NCI-H226 (cell line): ENCODE measurements at regions not wholly inside any gene's neighbourhood (a gene's known extent, or its start where the extent isn't known, plus 50 kb on each side); places are given as distances from the start of the nearest gene placed in this dataset.
A peak's percentile ranks its signal among the peaks of the same experiment; 100 is the strongest.

Experiments used
- DNase-seq: peaks from one replicate; pipeline ENCODE4 v3.0.0-alpha.2; 2015

GRCh38 chr13:40271931-40272775, 394.3 kb downstream of the FOXO1 start:
- DNase-seq: peak; percentile 91

GRCh38 chr13:40272776-40273139, 393.7 kb downstream of the FOXO1 start:
- no peak for DNase-seq

GRCh38 chr13:40273253-40274025, 393.0 kb downstream of the FOXO1 start:
- no peak for DNase-seq

DNA sequence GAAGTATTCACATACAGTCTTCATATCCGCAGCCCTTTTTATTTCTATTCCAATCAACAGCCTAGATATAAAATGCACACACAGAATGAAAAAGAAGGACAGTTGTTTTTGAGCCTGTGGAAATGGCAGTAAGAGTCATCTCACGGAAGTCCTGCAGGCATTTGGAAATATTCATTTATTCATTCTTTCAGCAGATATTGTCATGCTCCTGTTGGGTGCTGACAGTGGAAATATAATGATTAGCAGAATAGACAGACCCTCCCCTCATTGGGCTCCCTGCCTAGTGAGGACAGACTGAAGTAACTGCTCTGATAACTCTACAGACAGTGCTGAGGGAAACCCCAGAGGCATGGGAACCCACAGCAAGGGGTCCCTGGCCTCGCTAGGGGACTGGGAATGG, 392.3 kb downstream of the FOXO1 start:
- no peak for DNase-seq

DNA sequence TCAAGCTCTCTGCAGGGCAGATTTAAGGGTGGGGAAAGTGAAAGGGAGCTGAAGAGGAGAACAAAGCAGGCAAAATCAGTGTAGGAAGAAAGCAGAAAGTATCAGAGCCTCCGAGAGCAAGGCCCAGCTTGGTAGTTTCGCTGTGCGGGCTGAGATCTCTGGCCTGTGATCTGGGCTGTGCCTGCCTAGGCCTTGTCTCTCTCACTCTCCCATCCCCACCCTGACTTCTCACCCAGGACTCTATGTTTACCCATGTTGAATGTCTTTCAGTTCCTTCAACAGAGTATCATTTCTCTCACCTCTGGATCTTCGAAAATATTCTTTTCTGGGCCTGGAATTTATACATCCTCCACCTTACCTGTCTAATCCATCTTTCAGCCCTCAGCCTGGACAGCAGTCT, 391.3 kb downstream of the FOXO1 start:
- DNase-seq: no peak

GRCh38 chr13:40275636-40276035, 390.8 kb downstream of the FOXO1 start:
- DNase-seq: no peak

DNA sequence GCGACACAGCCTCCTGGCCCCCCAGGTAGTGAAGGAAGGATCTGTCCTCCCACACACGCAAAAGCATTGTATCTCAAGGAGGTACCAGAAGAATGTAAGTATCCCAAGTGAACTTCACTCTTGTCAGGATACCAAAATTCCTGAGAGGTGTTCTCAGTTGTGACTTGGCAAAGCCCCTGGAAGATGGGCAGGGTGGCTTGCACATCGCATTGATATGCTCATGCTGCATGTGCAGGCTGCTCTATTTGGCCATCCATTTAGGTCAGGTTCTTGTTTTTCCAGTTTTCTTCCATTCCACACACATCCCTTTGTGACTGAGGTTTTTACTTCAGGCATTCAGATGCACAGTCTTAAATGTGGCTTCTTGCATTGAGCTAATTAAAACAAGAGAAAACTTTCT, 382.8 kb downstream of the FOXO1 start:
- peak; percentile 45 for DNase-seq

- no peak for DNase-seq
Measured at GRCh38 chr13:40285634-40286033, 380.8 kb downstream of the FOXO1 start.

GRCh38 chr13:40287428-40287827, 379.0 kb downstream of the FOXO1 start:
- DNase-seq: no peak

DNA sequence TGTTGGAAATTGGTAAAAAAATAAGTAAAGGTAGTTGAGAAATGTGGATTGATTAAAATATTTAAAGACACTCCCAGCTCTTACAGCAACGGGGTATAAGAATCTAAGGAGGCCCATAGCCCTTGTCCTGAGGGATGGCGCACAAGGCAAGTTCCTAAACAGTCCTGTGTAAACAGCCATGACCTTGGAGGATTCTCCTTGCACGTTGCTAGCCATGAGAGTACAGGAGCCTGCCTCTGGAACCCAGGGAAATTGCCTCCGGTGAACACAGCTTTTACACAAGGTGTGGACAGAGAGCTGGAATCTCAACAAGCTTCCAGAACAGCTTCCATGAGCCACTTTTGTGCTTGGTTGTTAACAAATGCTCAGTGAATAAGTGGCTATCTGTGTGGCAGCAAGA, 378.2 kb downstream of the FOXO1 start:
- no peak for DNase-seq

DNA sequence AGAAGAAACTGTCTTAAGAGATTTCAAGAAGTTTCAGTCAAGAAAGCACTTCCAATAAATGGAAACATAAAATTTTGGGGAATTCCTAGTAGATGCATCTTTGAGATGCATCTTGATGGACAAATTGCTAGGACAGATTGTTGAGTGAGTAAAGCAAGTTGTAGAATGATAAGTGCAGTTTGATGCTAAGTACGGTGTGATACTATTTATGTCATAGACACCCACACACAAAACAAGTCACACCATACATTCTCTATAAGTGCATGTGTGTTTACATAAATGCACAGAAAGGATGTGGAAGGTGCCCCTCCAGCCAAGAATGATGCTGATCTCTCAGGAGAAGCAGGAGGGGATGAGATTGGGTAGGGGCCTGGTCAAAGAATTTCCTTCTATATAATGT, 375.7 kb downstream of the FOXO1 start:
- DNase-seq: no peak

DNA sequence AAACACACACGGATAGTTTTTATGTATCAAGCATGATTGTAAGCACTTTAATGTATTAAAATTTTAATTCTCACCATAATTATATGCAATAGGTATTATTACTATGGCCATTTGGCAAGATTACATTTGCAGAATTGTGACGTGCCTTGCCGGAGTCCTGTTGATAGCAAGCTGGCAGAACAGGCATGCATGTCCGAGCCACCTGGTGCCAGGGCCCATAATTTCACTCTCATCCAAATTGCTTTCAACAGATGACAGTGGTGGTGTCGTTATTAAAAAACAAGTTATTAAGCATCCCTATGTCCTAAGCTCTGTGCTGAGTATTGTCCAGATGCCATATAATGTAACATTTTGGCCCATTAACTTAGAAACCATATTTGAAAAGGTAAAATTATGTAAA, 374.3 kb downstream of the FOXO1 start:
- no peak for DNase-seq

DNA sequence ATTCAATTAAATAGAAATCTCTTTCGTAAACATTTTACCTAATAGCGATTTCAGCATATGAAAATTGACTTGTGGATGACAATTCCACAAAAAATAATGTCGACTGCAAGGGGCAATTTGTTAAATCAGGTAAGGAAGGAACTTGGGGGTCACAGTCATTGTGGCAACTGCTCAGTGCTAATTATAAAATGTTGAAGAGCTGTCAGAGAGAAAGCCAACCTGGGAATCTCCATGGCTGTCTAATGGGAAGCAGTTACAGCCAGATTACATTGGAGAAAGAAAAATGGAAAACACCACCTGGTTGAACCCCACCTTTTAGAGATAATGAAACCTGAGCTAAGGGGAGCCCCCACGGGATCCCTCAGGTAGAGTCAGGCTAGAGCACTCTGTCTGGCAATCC, 373.9 kb downstream of the FOXO1 start:
- DNase-seq: no peak

DNA sequence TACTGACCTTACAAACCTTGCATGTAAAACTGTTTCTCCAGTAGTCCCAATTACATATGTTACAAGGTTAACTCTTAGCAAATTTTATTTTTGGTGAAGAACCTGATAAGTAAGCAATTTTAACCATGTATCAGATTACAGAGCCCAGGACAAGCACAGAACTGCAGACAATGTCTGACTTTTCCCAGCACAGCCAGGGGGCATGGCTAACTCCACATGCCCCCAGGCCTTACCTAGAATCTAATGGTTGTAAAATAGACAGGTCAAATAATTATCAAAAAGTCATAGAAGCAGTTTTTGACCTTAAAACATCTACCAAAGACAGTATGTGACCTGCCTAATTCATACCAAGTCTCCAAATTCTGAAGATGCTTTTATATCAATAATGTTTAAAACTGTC, 364.1 kb downstream of the FOXO1 start:
- DNase-seq: no peak

GRCh38 chr13:40304391-40304790, 362.1 kb downstream of the FOXO1 start:
- DNase-seq: no peak

- DNase-seq: no peak
Measured at GRCh38 chr13:40306817-40307216, 359.6 kb downstream of the FOXO1 start.

DNA sequence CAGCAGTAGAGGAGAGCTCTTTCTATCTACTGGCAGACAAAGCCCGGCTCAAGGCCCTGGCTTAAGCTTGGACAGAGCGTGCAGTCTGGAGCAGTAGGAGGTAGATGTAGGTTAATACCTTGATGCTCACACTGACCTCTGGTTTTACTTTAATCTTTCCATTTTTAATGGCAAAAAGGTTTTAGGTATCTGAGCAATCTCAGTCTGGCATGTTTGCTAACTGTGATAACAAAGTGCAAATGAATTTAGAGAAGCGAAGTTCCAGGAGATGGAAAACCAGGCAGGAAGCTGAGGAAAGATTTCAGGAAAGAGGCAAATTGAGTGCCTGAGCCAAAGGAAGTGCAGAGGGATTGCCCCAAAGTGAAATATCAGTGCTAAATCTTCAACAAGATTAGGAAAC, 356.6 kb downstream of the FOXO1 start:
- DNase-seq: no peak

- no peak for DNase-seq
Measured at GRCh38 chr13:40311356-40312101, 354.9 kb downstream of the FOXO1 start.

- DNase-seq: no peak
Measured at GRCh38 chr13:40313269-40314200, 352.9 kb downstream of the FOXO1 start.

DNA sequence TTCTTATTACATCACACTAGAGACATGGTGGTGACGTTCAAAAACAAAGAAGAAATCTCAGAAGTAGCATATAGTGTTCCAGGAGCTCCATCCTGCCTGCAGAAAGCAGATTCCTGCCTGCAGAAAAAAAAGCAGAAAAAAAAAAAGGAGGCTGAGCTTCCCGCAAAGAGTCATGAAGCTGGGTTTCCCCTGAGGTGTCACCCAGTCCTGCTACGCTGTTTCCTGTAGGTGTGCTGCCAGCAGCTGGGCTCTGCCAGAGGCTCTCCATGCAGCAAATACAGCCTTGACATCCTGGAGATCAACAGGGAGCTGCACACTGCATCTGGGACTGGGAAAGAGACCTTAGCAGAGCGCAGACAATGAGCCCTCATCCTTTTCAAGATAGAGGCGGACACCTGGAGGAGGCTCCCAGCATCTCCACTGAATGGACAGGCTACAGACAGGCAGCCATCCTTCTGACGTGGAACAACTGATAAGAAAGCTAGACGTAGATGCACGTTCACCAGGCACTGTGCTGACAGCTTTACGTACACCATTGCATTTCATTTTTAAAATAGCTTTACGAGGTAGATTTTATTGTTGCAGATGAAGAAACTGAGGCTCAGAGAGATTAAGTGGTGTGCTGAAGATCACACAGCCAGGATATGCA, 350.9 kb downstream of the FOXO1 start:
- DNase-seq: no peak

GRCh38 chr13:40316301-40316700, 350.1 kb downstream of the FOXO1 start:
- no peak for DNase-seq

DNA sequence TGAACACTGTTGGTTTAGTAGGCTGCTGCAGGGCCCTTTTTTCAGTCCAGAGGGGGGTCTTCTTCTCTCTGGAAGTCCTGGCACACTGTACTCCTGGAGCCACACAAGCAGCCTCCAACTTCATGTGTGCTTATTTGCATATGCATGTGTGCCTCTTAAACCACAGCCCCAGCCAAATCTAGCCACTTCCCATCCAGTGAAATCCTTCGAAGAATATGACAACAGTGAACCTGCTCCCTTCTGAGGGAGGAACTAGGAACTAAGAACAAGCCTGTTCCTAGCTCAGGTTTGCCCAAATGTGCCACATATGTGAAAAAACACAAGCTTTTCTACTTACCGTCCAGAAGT, 348.5 kb downstream of the FOXO1 start:
- DNase-seq: no peak
